ENCODE measurements at regions not wholly inside any gene's neighbourhood (a gene's known extent, or its start where the extent isn't known, plus 50 kb on each side); places are given as distances from the start of the nearest gene placed in this dataset.

DNA sequence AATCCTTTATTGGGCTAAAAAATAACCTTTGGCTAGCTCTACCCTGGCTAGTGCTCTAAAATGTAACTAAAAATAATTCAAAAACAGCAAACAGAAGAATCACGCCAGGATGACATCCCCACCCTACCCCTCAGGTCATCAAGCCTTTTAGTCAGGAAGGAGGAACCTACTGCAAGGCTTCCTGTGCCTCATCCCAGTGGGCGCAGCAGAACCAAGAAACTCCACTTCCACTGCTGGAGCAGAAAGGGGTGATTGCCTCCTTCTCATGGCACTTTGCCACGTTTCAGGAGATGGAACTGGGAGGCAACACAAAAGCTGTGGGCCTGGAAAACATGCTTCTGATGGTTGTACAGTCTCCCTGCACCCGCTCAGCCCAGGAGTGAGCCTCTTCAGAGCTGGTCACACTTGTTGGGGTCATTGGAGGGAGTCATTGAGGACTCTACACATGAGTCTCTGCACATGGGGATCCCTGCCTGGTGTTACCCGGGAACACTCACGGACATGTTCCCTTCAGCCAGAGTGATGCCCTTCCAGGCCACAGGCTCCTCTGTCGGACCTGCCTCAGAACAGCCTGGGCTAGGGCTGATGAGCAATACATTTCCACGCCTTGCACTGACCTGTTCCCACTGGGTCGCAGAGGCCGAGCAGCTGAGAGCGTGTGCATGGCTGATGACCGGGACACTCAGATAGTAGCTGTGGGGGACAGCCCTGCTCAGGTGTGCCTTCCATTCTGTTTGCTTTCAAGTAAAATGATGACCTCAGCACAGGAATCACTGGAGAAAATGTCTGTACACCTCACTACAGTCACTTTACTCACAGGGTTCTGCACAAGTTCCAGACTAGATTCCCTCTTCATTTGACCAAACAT, 355.3 kb downstream of the FGFR2 start:
- no peak for TF ChIP-seq EZH2phosphoT487 (conservative IDR thresholded peaks at IDR 0.05; ENCODE audit: low read length)
- TF ChIP-seq, protein P1, sequence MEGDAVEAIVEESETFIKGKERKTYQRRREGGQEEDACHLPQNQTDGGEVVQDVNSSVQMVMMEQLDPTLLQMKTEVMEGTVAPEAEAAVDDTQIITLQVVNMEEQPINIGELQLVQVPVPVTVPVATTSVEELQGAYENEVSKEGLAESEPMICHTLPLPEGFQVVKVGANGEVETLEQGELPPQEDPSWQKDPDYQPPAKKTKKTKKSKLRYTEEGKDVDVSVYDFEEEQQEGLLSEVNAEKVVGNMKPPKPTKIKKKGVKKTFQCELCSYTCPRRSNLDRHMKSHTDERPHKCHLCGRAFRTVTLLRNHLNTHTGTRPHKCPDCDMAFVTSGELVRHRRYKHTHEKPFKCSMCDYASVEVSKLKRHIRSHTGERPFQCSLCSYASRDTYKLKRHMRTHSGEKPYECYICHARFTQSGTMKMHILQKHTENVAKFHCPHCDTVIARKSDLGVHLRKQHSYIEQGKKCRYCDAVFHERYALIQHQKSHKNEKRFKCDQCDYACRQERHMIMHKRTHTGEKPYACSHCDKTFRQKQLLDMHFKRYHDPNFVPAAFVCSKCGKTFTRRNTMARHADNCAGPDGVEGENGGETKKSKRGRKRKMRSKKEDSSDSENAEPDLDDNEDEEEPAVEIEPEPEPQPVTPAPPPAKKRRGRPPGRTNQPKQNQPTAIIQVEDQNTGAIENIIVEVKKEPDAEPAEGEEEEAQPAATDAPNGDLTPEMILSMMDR (IDR thresholded peaks at IDR 0.05; ENCODE audit: insufficient read depth, low read length, poor library complexity, severe bottlenecking), result no peak
- H3K9ac ChIP-seq (ENCODE audit: low read length), result no peak overlapping the region
- no peaks in the 10 kb centered on the region for H3K27me3 ChIP-seq (ENCODE audit: low read length)
- H3F3A ChIP-seq (ENCODE audit: insufficient read depth), result no peaks in the 10 kb centered on the region
- no peak overlapping the region for H2AFZ ChIP-seq (ENCODE audit: low read depth, low read length, severe bottlenecking)
- no peaks in the 10 kb centered on the region for H3K9me2 ChIP-seq (replicated peaks; ENCODE audit: insufficient read depth, low read length)
- no peaks in the 10 kb centered on the region for H4K20me1 ChIP-seq (ENCODE audit: low read depth, low read length)
- H3K27ac ChIP-seq (ENCODE audit: low read depth, low read length), result no peak overlapping the region
- H3K4me3 ChIP-seq (ENCODE audit: insufficient read depth, low read length, poor library complexity, severe bottlenecking), result no peak overlapping the region
- no peak overlapping the region for H3K4me2 ChIP-seq (ENCODE audit: low read depth, low read length, poor library complexity, severe bottlenecking)
- H3K79me2 ChIP-seq (ENCODE audit: insufficient read depth, low read length), result no peaks in the 10 kb centered on the region
- H3K9me3 ChIP-seq (ENCODE audit: insufficient read depth, low read length), result no peaks in the 10 kb centered on the region
- H3K36me3 ChIP-seq (ENCODE audit: low read length), result no peaks in the 10 kb centered on the region

DNA sequence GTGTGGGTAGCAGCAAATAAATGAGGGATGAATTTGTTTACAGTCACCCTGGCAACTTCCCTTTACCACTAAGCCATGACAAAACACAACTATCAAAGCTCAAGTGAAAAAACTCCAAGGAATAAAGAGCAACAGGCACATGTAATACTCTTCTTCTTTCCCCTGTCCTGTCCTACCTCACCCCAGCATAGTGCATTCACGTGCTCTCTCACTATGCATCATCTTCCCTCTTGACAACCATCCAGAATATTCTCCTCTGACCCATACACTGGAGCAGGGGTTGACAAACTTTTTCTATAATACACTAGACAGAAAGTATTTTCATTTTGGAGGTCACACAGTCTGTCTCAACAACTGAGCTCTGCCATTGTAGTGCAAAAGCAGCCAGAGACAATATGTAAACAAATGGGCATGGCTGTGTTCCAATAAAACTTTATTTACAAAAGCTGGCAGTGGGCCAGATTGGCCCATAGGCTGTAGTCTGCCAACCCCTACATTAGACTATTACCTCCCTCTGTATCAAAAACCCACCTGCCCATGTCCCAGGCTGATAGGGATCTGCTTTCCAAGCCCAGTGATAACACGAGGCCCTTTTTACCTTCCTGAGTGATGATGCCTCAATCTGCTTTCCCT, 354.5 kb downstream of the FGFR2 start:
- H3K36me3 ChIP-seq (ENCODE audit: low read length), result no peaks in the 10 kb centered on the region
- H3K9me2 ChIP-seq (replicated peaks; ENCODE audit: insufficient read depth, low read length), result no peaks in the 10 kb centered on the region
- H3K27me3 ChIP-seq (ENCODE audit: low read length), result no peaks in the 10 kb centered on the region
- no peak overlapping the region for H3K9ac ChIP-seq (ENCODE audit: low read length)
- no peak overlapping the region for H3K27ac ChIP-seq (ENCODE audit: low read depth, low read length)
- no peaks in the 10 kb centered on the region for H4K20me1 ChIP-seq (ENCODE audit: low read depth, low read length)
- H3F3A ChIP-seq (ENCODE audit: insufficient read depth), result no peaks in the 10 kb centered on the region
- H3K79me2 ChIP-seq (ENCODE audit: insufficient read depth, low read length), result no peaks in the 10 kb centered on the region
- no peak overlapping the region for H2AFZ ChIP-seq (ENCODE audit: low read depth, low read length, severe bottlenecking)
- no peak for TF ChIP-seq EZH2phosphoT487 (conservative IDR thresholded peaks at IDR 0.05; ENCODE audit: low read length)
- TF ChIP-seq, protein P1 (IDR thresholded peaks at IDR 0.05; ENCODE audit: insufficient read depth, low read length, poor library complexity, severe bottlenecking), result no peak
- no peak overlapping the region for H3K4me3 ChIP-seq (ENCODE audit: insufficient read depth, low read length, poor library complexity, severe bottlenecking)
- H3K4me2 ChIP-seq (ENCODE audit: low read depth, low read length, poor library complexity, severe bottlenecking), result no peak overlapping the region
- H3K9me3 ChIP-seq (ENCODE audit: insufficient read depth, low read length), result no peaks in the 10 kb centered on the region

DNA sequence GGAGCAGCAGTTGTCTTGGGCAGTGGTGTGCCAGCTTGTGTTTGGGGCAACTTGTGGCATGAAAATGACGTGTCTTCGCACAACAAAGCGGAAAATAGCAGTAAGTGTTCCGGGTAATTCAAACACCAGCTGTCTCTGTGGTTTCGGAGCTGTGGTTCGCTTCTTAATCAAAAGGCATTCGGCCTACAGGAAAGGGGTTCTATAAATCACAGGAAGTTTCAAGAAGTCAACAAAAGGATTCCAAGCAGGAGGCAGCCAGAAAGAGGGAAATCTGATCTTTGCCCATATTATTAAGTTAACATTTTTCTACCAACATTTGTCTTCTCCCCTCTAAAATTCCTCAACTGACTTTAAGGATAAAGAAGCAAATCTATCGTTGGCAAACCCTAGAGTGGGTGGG, 353.4 kb downstream of the FGFR2 start:
- Histone ChIP-seq H4K20me1 (ENCODE audit: low read depth, low read length) (no peaks in the 10 kb centered on the region), H3K9ac (ENCODE audit: low read length) (no peak overlapping the region), H2AFZ (ENCODE audit: low read depth, low read length, severe bottlenecking) (no peak overlapping the region), H3K27ac (ENCODE audit: low read depth, low read length) (no peak overlapping the region), H3K36me3 (ENCODE audit: low read length) (no peaks in the 10 kb centered on the region), H3K9me3 (ENCODE audit: insufficient read depth, low read length) (no peaks in the 10 kb centered on the region), H3K4me3 (ENCODE audit: insufficient read depth, low read length, poor library complexity, severe bottlenecking) (no peak overlapping the region), H3K79me2 (ENCODE audit: insufficient read depth, low read length) (no peaks in the 10 kb centered on the region), H3K4me2 (ENCODE audit: low read depth, low read length, poor library complexity, severe bottlenecking) (no peak overlapping the region), H3F3A (ENCODE audit: insufficient read depth) (no peaks in the 10 kb centered on the region), H3K9me2 (replicated peaks; ENCODE audit: insufficient read depth, low read length) (no peaks in the 10 kb centered on the region), H3K27me3 (ENCODE audit: low read length) (no peaks in the 10 kb centered on the region)
- TF ChIP-seq, protein P1 (IDR thresholded peaks at IDR 0.05; ENCODE audit: insufficient read depth, low read length, poor library complexity, severe bottlenecking), result no peak
- TF ChIP-seq EZH2phosphoT487 (conservative IDR thresholded peaks at IDR 0.05; ENCODE audit: low read length), result no peak
